ENCODE measurements at regions not wholly inside any gene's neighbourhood (a gene's known extent, or its start where the extent isn't known, plus 50 kb on each side); places are given as distances from the start of the nearest gene placed in this dataset.

GRCh38 chr9:106797299-106797698 lies 65.7 kb upstream of the ZNF462 start (continued):
- TF ChIP-seq CHD7 (IDR thresholded peaks at IDR 0.05; ENCODE audit: insufficient replicate concordance, low read length) (no peak), TAF1 (IDR thresholded peaks at IDR 0.05; ENCODE audit: low read depth, low read length) (no peak), CEBPB (IDR thresholded peaks at IDR 0.05; ENCODE audit: low read depth, low read length) (no peak), TCF12 (IDR thresholded peaks at IDR 0.05; ENCODE audit: low read depth, low read length) (no peak)

All from H1 (cell line).